Gastrocnemius medialis (tissue), 4 donors: ENCODE measurements at regions not wholly inside any gene's neighbourhood (a gene's known extent, or its start where the extent isn't known, plus 50 kb on each side); places are given as distances from the start of the nearest gene placed in this dataset.

ENCODE experiments used
- ATAC-seq, 2 donors: fragments of 150-250 bp; one replicate each; pipeline ENCODE4 v1.9.1; 2016
- DNase-seq, 2 donors: peaks; one replicate each; pipeline ENCODE4 v3.0.0-alpha.2; 2019
- H3K27ac ChIP-seq, 4 donors: fragments of 200-600 bp; sonication (generic); 1 replicate in 1 of 4; 2 replicates in 3 of 4; pipeline ENCODE4 v1.5.1; 2016 to 2018; ENCODE audit warnings: mild to moderate bottlenecking in 2 of 4, moderate library complexity in 1 of 4
- H3K27me3 ChIP-seq, 3 donors: fragments of 200-600 bp; sonication (generic) in 2 of 3; 1 replicate in 1 of 3; 2 replicates in 2 of 3; pipeline versions ENCODE4 v1.5.1 to v1.6.0; 2016 to 2019; ENCODE audit warnings: mild to moderate bottlenecking in 1 of 3, moderate library complexity in 1 of 3
- H3K36me3 ChIP-seq, 2 donors: fragments of 200-600 bp; sonication (generic) in 1 of 2; one replicate each; pipeline ENCODE4 v1.5.1; 2017 to 2018
- H3K4me1 ChIP-seq, 2 donors: fragments of 200-600 bp; sonication (generic) in 1 of 2; one replicate each; pipeline ENCODE4 v1.5.1; 2016 to 2017; ENCODE audit warnings: mild to moderate bottlenecking in 2 of 2
- H3K4me3 ChIP-seq, 4 donors: fragments of 200-600 bp; sonication (generic) in 3 of 4; 1 replicate in 1 of 4; 2 replicates in 3 of 4; pipeline ENCODE4 v1.5.1; 2016 to 2019; ENCODE audit warnings: mild to moderate bottlenecking in 2 of 4
- H3K9me3 ChIP-seq, 3 donors: fragments of 200-600 bp; sonication (generic) in 2 of 3; 1 replicate in 1 of 3; 2 replicates in 2 of 3; pipeline ENCODE4 v1.5.1; 2016 to 2019
- CTCF ChIP-seq, 5 experiments: fragments of 450-650 bp in 3 of 5; fragments of 200-600 bp in 2 of 5; sonication (generic) in 2 of 5; IDR thresholded peaks in 4 of 5; conservative IDR thresholded peaks in 1 of 5; 1 replicate in 4 of 5; 2 replicates in 1 of 5; pipeline ENCODE4 v1.5.1; 2016 to 2019; ENCODE audit warnings: antibody characterized with exemption in 5 of 5, mild to moderate bottlenecking in 3 of 5, moderate library complexity in 3 of 5
- POLR2A ChIP-seq, 2 donors: fragments of 450-650 bp; IDR thresholded peaks; one replicate each; pipeline ENCODE4 v1.6.1; 2017; ENCODE audit warnings: antibody characterized with exemption in 2 of 2, mild to moderate bottlenecking in 2 of 2, moderate library complexity in 2 of 2
- in situ Hi-C, 4 donors: fragments of 200-750 bp; cut with MboI; loops; one replicate each; pipeline versions ENCODE4 v1.15.0 to v1.8.0; 2017; ENCODE audit warnings: low sequenced_read_pairs in 4 of 4
- intact Hi-C: fragments of 100-400 bp; cut with DNase I; formaldehyde crosslinking; loops from one replicate; pipeline ENCODE4 v1.15.1; 2023; ENCODE audit warnings: low total_unique reads

- Histone ChIP-seq H3K4me3 (no peak overlapping the region), H3K4me1 (no peaks in the 10 kb centered on the region), H3K9me3 (no peaks in the 10 kb centered on the region), H3K36me3 (no peaks in the 10 kb centered on the region), H3K27me3 (no peaks in the 10 kb centered on the region), H3K27ac (no peak overlapping the region)
- in situ Hi-C loops (no loop called here), intact Hi-C loops (no loop called here)
- ATAC-seq, result no peak
- DNase-seq, result no peak
- TF ChIP-seq POLR2A (IDR thresholded peaks at IDR 0.05), result no peak
- TF ChIP-seq CTCF (IDR thresholded peaks at IDR 0.05 in 4 of 5, conservative IDR thresholded peaks at IDR 0.05 in 1 of 5), result no peak
Observed at GRCh38 chr4:55736605-55737183, 82.9 kb upstream of the EXOC1L start.

- H3K36me3 ChIP-seq, result no peaks in the 10 kb centered on the region
- in situ Hi-C loops (no loop called here), intact Hi-C loops (no loop called here)
- DNase-seq (no peak), ATAC-seq (no peak)
- no peaks in the 10 kb centered on the region for H3K4me1 ChIP-seq
- H3K27ac ChIP-seq, result no peak overlapping the region
- no peak for TF ChIP-seq CTCF (IDR thresholded peaks at IDR 0.05 in 4 of 5, conservative IDR thresholded peaks at IDR 0.05 in 1 of 5)
- no peak for TF ChIP-seq POLR2A (IDR thresholded peaks at IDR 0.05)
- H3K4me3 ChIP-seq, result no peak overlapping the region
- no peaks in the 10 kb centered on the region for H3K27me3 ChIP-seq
- no peaks in the 10 kb centered on the region for H3K9me3 ChIP-seq
Observed at GRCh38 chr4:55742655-55743202, 76.9 kb upstream of the EXOC1L start.

GRCh38 chr4:55744369-55744768, 75.2 kb upstream of the EXOC1L start:
- ATAC-seq, result no peak

GRCh38 chr4:55745014-55745413, 74.6 kb upstream of the EXOC1L start:
- no peak for DNase-seq
- ATAC-seq, result no peak
- H3K9me3 ChIP-seq, result no peaks in the 10 kb centered on the region
- no peak overlapping the region for H3K4me3 ChIP-seq
- H3K4me1 ChIP-seq, result no peaks in the 10 kb centered on the region
- H3K27me3 ChIP-seq, result no peaks in the 10 kb centered on the region
- no peak overlapping the region for H3K27ac ChIP-seq
- TF ChIP-seq CTCF (IDR thresholded peaks at IDR 0.05 in 4 of 5, conservative IDR thresholded peaks at IDR 0.05 in 1 of 5) (no peak), POLR2A (IDR thresholded peaks at IDR 0.05) (no peak)
- intact Hi-C loops (no loop called here), in situ Hi-C loops (no loop called here)
- no peaks in the 10 kb centered on the region for H3K36me3 ChIP-seq

More at GRCh38 chr4:55744369-55744768, 75.2 kb upstream of the EXOC1L start:
- H3K36me3 ChIP-seq, result no peaks in the 10 kb centered on the region
- H3K9me3 ChIP-seq, result no peaks in the 10 kb centered on the region
- TF ChIP-seq CTCF (IDR thresholded peaks at IDR 0.05 in 4 of 5, conservative IDR thresholded peaks at IDR 0.05 in 1 of 5) (no peak), POLR2A (IDR thresholded peaks at IDR 0.05) (no peak)
- intact Hi-C loops (no loop called here), in situ Hi-C loops (no loop called here)
- H3K27ac ChIP-seq, result no peak overlapping the region
- no peaks in the 10 kb centered on the region for H3K4me1 ChIP-seq
- DNase-seq, result no peak
- no peak overlapping the region for H3K4me3 ChIP-seq
- no peaks in the 10 kb centered on the region for H3K27me3 ChIP-seq

GRCh38 chr4:55747793-55748192, 71.8 kb upstream of the EXOC1L start:
- ATAC-seq (no peak), DNase-seq (no peak)
- H3K4me3 ChIP-seq, result no peak overlapping the region
- H3K9me3 ChIP-seq, result no peaks in the 10 kb centered on the region
- in situ Hi-C loops, result no loop called here
- TF ChIP-seq CTCF (IDR thresholded peaks at IDR 0.05 in 4 of 5, conservative IDR thresholded peaks at IDR 0.05 in 1 of 5), result no peak
- no peak for TF ChIP-seq POLR2A (IDR thresholded peaks at IDR 0.05)
- intact Hi-C loops, result no loop called here
- H3K27me3 ChIP-seq, result no peaks in the 10 kb centered on the region
- H3K4me1 ChIP-seq, result no peaks in the 10 kb centered on the region
- no peak overlapping the region for H3K27ac ChIP-seq
- H3K36me3 ChIP-seq, result no peaks in the 10 kb centered on the region
